Myocyte (in vitro differentiated cells): ENCODE measurements at regions not wholly inside any gene's neighbourhood (a gene's known extent, or its start where the extent isn't known, plus 50 kb on each side); places are given as distances from the start of the nearest gene placed in this dataset.

ENCODE experiments used
- DNase-seq: peaks from one replicate; pipeline ENCODE4 v3.0.0-alpha.2; 2012; ENCODE audit warnings: low read depth

- DNase-seq = no peak
Measured at GRCh38 chr10:10941127-10941730, 76.4 kb upstream of the CELF2 start.

GRCh38 chr10:10942441-10942840 lies 75.2 kb upstream of the CELF2 start:
- DNase-seq = peak; percentile 54

- DNase-seq = no peak
Measured at GRCh38 chr10:10946081-10946480, 71.6 kb upstream of the CELF2 start.

GRCh38 chr10:10946801-10947200 lies 70.9 kb upstream of the CELF2 start:
- DNase-seq = no peak

GRCh38 chr10:10951675-10952074 lies 66.0 kb upstream of the CELF2 start:
- no peak for DNase-seq

GRCh38 chr10:10952800-10953199 lies 64.9 kb upstream of the CELF2 start:
- DNase-seq = no peak

GRCh38 chr10:10956681-10957542 lies 60.8 kb upstream of the CELF2 start:
- DNase-seq = no peak

- no peak for DNase-seq
Measured at GRCh38 chr10:10958041-10958440, 59.6 kb upstream of the CELF2 start.

- DNase-seq = no peak
Measured at GRCh38 chr10:10959666-10960065, 58.0 kb upstream of the CELF2 start.

- DNase-seq = no peak
Measured at GRCh38 chr10:10960534-10960933, 57.1 kb upstream of the CELF2 start.

- no peak for DNase-seq
Measured at GRCh38 chr10:10961072-10961471, 56.6 kb upstream of the CELF2 start.

GRCh38 chr10:10967029-10967428 lies 50.6 kb upstream of the CELF2 start:
- peak; percentile 75 for DNase-seq

- peak; percentile 24 for DNase-seq
Measured at GRCh38 chr10:10967581-10968256, 50.0 kb upstream of the CELF2 start.
